ENCODE measurements at regions not wholly inside any gene's neighbourhood (a gene's known extent, or its start where the extent isn't known, plus 50 kb on each side); places are given as distances from the start of the nearest gene placed in this dataset.

DNA sequence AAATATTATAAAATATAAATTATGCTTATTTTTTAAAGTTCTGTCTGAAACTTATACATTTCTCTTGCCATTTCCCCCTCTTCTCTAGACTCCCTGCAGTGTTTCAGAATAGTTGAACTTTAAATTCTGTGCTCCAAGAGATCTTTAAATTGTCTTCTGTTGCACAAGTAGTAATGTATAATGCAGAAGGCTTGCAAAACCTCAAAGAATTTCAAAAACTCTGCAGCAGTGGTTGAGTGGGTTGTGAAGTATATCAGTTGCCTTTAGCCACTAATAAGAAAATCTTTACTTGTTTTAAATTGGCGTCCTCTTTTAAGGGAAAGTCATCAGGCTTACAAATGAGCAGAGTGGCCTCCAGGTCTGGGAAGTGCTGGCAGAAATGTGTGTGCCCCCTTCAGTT lies 1153.3 kb upstream of the PABPC4L start:
- intact Hi-C loops (cut with DNase I), result no loop called here
- no peak for DNase-seq

GRCh38 chr4:135353008-135353407 lies 1151.4 kb upstream of the PABPC4L start:
- intact Hi-C loops (cut with DNase I), result no loop called here
- no peak for DNase-seq

GRCh38 chr4:135344492-135344891 lies 1142.9 kb upstream of the PABPC4L start:
- no peak for DNase-seq
- intact Hi-C loops (cut with DNase I), result no loop called here

DNA sequence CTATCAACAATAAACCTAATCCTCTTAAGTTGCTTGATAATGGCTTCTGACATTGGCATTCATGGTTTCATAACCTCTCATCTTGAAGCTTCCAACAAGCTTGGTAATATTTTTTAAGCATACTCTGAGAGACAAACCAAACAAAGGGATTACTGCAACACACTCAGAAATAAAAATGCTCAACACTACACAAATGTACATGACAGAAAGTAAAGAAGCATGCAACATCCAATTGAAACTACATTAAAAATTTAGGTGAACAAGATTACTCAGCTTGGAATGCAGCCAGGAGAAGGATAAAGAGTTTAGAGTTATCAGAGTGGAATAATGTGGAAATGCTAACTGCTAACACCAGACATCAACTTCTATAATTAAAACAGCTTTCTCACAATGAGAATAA lies 1136.6 kb upstream of the PABPC4L start:
- intact Hi-C loops (cut with DNase I), result no loop called here
- DNase-seq, result no peak

DNA sequence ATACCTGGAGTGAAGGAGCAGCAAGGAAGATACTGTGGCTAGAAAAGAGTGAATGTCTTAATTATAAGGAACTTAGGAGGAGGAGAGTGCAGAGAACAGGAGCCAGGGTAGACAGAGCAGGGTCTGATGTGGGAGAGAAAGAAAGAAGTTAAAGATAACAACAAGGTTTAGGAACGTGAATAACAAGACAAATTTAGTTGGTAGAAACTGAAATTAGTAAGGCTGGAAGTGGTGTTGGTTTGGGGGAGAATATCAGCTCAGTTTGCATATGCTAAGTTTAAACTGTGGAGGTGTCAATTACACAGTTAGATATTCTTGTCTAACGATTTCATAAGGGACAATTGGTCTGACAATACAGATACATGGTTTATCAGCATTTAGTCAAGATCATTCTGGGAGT lies 1123.7 kb upstream of the PABPC4L start:
- intact Hi-C loops (cut with DNase I), result no loop called here
- no peak for DNase-seq

- no peak for DNase-seq
- intact Hi-C loops (cut with DNase I), result no loop called here
These were observed 1118.1 kb upstream of the PABPC4L start for GRCh38 chr4:135319685-135320084.

DNA sequence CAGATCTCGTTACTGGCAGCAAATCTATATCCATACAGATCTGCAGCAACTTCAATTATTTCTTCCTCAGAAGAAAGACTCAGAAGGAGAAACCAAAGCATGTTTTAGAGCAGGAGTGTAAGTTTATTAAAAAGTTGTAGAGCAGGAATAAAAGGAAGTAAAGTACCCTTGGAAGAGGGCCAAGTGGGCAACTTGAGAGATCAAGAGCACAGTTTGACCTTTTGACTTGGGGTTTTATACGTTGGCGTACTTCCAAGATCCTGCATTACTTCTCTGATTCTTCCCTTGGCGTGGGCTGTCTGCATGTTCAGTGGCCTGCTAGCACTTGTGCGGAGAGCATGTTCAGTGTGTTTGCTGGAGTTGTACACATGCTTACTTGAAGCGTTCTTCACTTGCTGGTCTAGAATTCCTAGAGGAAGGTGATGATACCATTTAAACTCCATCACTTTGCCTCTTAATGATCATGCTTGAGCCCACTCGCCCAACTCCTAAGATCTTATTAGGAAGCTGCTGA lies 1114.7 kb upstream of the PABPC4L start:
- no peak for DNase-seq
- intact Hi-C loops (cut with DNase I), result no loop called here

DNA sequence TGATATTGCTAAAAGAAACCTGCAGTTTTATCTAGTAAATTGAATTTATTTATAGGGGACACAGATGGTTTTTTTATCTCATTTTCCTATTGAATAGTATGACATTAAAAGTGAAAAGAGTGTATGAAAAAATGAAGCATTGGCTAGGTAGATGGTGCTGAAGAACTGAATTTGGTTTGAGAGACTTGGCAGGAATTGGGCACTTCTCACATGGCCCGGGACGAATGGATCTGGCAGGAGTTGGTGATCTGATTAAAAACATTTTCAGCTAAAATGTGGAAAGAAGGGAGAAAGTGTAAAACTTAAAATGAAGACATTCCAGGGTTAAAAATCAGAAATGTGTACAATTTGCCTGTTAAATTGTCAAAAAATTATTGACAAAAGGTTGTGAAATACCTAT lies 1088.5 kb upstream of the PABPC4L start:
- intact Hi-C loops (cut with DNase I), result no loop called here
- peak in 1 of 42 donors; percentile 6 for DNase-seq

DNA sequence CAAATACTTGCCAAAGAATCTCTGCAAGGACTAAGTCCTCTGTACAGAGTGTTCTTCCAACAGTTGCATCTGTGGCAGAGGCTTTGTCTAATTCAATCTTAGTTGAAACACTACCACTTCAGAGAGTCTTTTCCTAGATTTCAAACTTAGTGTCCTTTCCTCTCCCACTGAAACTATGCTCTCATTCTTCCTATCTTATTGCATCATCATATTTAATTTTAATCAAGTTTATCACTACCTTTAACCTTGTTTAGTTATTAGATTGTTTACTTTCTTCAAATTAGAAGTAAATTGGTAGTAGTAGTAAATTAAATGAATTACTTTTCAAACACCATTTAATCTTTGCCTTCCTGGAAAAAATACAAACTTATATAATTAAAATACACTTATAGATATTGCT lies 1082.3 kb upstream of the PABPC4L start:
- intact Hi-C loops (cut with DNase I), result no loop called here
- DNase-seq, result no peak

DNA sequence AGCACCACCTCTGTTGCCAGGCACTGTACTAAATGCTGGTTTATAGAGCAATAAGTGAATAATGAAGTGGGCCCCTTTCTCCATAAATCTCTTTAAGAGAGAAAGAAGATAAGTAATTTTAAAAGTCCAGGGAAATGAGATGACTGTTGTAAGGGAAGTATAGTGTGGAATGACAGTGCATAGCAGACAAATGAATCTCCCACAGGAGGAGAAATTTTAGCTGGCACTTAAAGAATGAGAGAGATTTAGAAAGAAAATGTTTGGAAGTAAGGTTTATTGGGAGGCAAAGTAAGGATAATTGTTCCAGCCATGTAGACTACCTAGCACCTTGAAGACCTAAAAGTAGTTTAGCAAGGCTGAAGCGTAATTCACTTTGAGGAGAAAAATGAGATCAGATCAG lies 1081.1 kb upstream of the PABPC4L start:
- DNase-seq, result no peak
- intact Hi-C loops (cut with DNase I), result no loop called here

DNA sequence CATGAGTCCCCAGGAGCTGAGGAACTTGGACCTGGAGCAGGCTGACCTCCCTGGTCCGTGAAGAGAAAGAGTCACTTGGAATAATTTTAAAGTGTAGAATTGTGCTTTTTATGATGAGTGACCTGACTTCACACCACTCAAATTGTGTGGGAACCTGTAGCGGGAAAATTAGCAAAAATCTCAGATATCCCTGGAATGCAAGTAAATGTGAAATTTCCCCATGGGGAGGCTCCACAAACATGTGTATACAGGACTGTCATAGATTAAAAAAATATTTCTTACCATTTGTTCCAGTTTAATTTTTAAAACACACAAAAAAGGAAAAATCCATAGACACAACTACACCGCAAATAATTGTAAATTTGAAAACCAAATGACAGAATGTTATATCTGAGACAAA lies 1079.6 kb upstream of the PABPC4L start:
- intact Hi-C loops (cut with DNase I), result no loop called here

DNA sequence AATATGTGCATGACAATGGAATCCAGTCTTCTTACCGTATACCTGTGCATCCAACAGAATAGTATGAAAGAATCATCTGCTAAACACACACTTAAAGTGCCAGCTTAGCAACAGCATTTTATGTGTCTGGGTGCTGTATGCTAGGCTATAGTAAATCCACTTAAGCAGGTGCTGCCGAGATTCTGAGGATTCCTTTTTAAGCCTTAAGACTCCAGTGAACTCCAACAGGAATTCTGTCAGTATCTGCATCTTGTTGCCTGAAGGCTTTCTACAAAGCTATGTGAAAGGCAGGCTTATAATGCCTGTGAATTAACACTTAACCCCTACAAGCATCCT lies 1076.4 kb upstream of the PABPC4L start:
- no peak for DNase-seq
- intact Hi-C loops (cut with DNase I), result no loop called here

More for the DNA sequence above, 1079.6 kb upstream of the PABPC4L start:
- no peak for DNase-seq

GRCh38 chr4:135277068-135277979 lies 1075.7 kb upstream of the PABPC4L start:
- intact Hi-C loops (cut with DNase I), result no loop called here
- no peak for DNase-seq

DNA sequence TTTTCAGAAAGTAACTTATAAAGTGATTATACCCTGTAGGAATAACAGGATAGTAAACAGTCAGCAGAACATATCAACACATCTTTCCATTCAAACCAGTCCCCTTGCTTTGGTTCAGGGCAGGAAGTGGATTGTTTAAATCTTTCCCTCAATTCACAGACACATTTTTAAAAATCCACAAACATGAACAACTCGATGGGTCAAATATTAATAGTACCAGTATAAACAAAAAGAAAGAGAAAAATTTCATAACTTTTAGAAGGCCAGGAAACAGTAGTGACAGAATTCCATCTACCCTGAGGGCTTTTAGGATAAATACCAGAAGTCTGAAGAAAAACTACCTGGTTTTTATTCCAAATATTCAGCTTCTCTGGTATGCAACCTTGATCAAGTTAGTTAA lies 1072.8 kb upstream of the PABPC4L start:
- intact Hi-C loops (cut with DNase I), result no loop called here
- no peak for DNase-seq

DNA sequence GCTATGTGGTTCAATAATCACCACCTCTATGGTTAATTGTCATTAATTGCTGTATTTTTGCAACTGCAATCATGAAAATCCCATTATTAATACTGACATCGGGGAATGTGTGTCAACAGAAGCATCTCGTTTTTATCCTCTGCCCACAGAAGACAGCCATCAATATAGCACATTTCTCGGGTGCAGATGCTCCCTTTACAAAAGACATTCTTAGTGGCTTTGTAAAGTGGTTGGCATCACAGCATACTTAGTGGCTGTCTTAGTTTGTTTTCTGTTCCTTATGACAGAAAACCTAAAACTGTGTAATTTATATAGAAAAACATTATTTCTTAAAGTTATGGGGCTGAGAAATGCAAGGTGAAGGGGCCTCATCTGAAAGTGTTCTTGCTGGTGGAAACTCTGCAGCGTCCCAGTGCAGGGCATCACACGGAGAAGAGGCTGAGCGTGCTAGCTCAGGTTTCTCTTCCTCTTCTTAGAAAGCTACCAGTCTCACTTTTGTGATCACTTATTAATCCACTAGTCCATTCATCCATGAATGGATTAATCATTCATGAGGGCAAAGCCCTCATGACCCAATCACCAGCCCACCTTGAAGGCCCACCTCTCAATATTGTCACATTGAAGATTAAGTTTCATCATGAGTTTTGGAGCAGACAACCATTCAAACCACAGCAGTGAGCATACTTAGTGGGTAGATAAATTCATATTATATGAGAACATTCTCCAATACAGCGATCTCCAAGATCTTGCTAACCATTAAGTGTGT lies 1067.7 kb upstream of the PABPC4L start:
- intact Hi-C loops (cut with DNase I), result no loop called here
- DNase-seq, result no peak

GRCh38 chr4:135268369-135268768 lies 1066.8 kb upstream of the PABPC4L start:
- DNase-seq, result no peak
- intact Hi-C loops (cut with DNase I), result no loop called here

GRCh38 chr4:135267148-135267865 lies 1065.7 kb upstream of the PABPC4L start:
- no peak for DNase-seq

GRCh38 chr4:135256111-135256510 lies 1054.5 kb upstream of the PABPC4L start:
- intact Hi-C loops (cut with DNase I), result no loop called here
- DNase-seq, result no peak

More at GRCh38 chr4:135267148-135267865, 1065.7 kb upstream of the PABPC4L start:
- intact Hi-C loops (cut with DNase I), result no loop called here

DNA sequence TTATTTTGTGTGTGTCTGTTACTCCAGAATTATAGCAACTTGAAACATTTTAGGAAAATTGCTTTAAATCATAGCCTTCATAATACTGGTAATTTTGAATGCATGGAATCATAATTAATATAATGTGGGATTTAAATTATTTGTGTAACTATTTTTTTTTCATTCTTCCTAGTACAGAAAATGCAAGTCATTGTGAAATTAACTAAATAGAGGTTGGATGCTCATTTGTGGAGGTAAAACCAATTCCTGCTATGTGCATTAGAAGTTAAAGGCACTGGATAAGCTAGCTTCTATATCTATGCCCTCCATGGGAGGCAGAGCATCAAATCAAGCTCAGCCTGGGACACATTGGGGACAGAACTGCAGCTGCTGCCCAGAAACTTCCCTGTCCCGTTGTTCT lies 1048.5 kb upstream of the PABPC4L start:
- DNase-seq, result no peak
- intact Hi-C loops (cut with DNase I), result no loop called here

GRCh38 chr4:135249024-135249423 lies 1047.4 kb upstream of the PABPC4L start:
- intact Hi-C loops (cut with DNase I), result no loop called here
- DNase-seq, result peak in 3 of 42 donors; percentile 11 to 36 (median 24)

Measured in head of caudate nucleus (tissue), 42 donors.